Natural killer cell treated with Interleukin-12 subunit alpha and Interleukin-12 subunit beta and Interleukin-15 and Interleukin-18, amount 100 ng/mL, for 72 hours (primary cell): ENCODE measurements at regions not wholly inside any gene's neighbourhood (a gene's known extent, or its start where the extent isn't known, plus 50 kb on each side); places are given as distances from the start of the nearest gene placed in this dataset.
"Not testable (repeated sequence)": the region's sequence is repeated elsewhere in the genome, so short reads cannot be mapped to it uniquely, and the experiment has no call there.

Source experiments
- ATAC-seq, 2 donors: fragments of 150-1000 bp; cut with Tn5 transposase in 1 of 2; sonication (Bioruptor Pico), chemical (Tn5 transposase) in 1 of 2; 2 replicates each; pipeline ENCODE4 v1.10.0; 2021
- DNase-seq: peaks from one replicate; pipeline ENCODE4 v3.0.0; 2022; ENCODE audit warnings: low spot score
- H3K27ac Mint-ChIP-seq, 2 donors: 1 replicate in 1 of 2; 2 replicates in 1 of 2; pipeline ENCODE4 v1.8.0; 2022; ENCODE audit warnings: mixed read lengths in 2 of 2, mild to moderate bottlenecking in 1 of 2, moderate library complexity in 1 of 2
- H3K27me3 Mint-ChIP-seq, 2 donors: 1 replicate in 1 of 2; 2 replicates in 1 of 2; pipeline ENCODE4 v1.8.0; 2022; ENCODE audit warnings: mixed read lengths in 2 of 2
- H3K36me3 Mint-ChIP-seq: one replicate; pipeline ENCODE4 v1.8.0; 2022; ENCODE audit warnings: mixed read lengths
- H3K4me1 Mint-ChIP-seq, 2 donors: 1 replicate in 1 of 2; 2 replicates in 1 of 2; pipeline ENCODE4 v1.8.0; 2022; ENCODE audit warnings: low read depth in 2 of 2, mixed read lengths in 2 of 2, mild to moderate bottlenecking in 1 of 2
- H3K4me3 Mint-ChIP-seq: one replicate; pipeline ENCODE4 v1.8.0; 2022; ENCODE audit warnings: mixed read lengths
- H3K9me3 Mint-ChIP-seq: 2 replicates; pipeline ENCODE4 v1.8.0; 2022; ENCODE audit warnings: mixed read lengths

GRCh38 chr16:29607428-29607823 is 55.6 kb upstream of the SPN start:
- not testable (repeated sequence) for H3K9me3 Mint-ChIP-seq, H3K27me3 Mint-ChIP-seq, H3K36me3 Mint-ChIP-seq, DNase-seq, H3K4me3 Mint-ChIP-seq, ATAC-seq
- H3K4me1 Mint-ChIP-seq = peaks cover 19 to 24% of the 10 kb centered on the region in 2 donors
- peak overlapping the region in 1 of 2 donors; percentile 16 for H3K27ac Mint-ChIP-seq

GRCh38 chr16:29612381-29613306 is 50.4 kb upstream of the SPN start:
- not testable (repeated sequence) for H3K36me3 Mint-ChIP-seq, H3K9me3 Mint-ChIP-seq, H3K27me3 Mint-ChIP-seq, DNase-seq
- Mint-ChIP-seq H3K4me3 (peak overlapping the region; percentile 88), H3K4me1 (peaks cover 12 to 17% of the 10 kb centered on the region in 2 donors), H3K27ac (peak overlapping the region; percentile 97 to 99)
- peak; percentile 87 to 91 for ATAC-seq
